ENCODE measurements at regions not wholly inside any gene's neighbourhood (a gene's known extent, or its start where the extent isn't known, plus 50 kb on each side); places are given as distances from the start of the nearest gene placed in this dataset.

DNA sequence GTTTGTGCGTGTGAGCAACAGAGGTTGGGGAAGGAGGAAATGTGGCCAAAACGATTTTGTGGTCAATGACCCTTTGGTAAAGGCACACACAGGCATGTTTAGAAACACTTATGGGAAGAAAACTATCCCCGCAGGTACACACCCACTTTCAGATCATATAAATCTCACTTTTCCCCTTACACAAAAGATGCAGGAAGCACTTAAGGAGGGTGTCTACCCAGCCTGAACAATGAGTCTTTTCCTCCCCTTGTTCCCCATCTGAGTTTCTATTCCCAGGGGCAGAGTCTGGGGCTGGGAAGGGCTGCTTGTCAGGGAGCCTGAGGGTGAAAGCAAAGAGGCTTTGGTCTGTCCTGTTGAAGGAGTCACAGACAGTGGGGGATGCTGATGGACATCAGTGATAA lies 193.2 kb upstream of the SALL4 start:
- ATAC-seq (no peak), DNase-seq (no peak)
- no peaks in the 10 kb centered on the region for H3K4me1 ChIP-seq
- H3K27me3 ChIP-seq = no peaks in the 10 kb centered on the region
- no peaks in the 10 kb centered on the region for H3K36me3 ChIP-seq (replicated peaks in 1 of 2; ENCODE audit: insufficient read depth in 1 of 2, low read depth in 2 of 2)
- 48 to 52% methylated on average over 3 of the region's 3 CpGs for WGBS, 2 donors
- H3K4me3 ChIP-seq = no peak overlapping the region
- intact Hi-C loops (cut with DNase I) = no loop called here
- no peak for TF ChIP-seq POLR2A (IDR thresholded peaks at IDR 0.05)
- H3K27ac ChIP-seq = no peak overlapping the region
- H3K9me3 ChIP-seq = no peaks in the 10 kb centered on the region

DNA sequence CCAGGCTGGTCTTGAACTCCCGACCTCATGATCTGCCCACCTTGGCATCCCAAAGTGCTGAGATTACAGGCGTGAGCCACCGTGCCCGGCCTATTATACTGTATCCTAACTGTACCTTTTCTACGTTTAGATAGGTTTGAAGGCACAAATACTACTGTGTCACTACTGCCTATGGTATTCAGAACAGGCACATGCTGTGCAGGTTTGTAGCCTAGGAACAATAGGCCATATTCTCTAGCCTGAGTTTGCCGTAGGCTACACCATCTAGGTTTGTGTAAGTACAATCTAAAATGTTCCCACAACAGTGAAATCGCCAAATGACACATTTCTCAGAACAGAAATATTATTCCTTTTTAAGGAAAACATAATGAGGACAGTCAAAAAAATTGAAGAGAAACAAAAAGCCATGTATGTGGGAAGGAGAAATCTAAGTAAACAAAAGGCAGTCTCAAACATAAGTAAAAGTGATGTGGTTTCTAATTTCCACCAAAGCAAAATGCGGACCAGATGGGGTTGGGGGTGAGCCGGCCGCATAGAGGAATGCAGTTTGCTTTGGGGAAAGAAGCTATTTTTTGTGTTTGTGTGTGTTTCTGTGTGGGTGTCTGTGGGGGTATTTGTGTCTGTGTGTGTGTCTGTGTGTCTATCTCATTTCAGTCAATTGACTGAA lies 192.6 kb upstream of the SALL4 start:
- TF ChIP-seq, protein P1, sequence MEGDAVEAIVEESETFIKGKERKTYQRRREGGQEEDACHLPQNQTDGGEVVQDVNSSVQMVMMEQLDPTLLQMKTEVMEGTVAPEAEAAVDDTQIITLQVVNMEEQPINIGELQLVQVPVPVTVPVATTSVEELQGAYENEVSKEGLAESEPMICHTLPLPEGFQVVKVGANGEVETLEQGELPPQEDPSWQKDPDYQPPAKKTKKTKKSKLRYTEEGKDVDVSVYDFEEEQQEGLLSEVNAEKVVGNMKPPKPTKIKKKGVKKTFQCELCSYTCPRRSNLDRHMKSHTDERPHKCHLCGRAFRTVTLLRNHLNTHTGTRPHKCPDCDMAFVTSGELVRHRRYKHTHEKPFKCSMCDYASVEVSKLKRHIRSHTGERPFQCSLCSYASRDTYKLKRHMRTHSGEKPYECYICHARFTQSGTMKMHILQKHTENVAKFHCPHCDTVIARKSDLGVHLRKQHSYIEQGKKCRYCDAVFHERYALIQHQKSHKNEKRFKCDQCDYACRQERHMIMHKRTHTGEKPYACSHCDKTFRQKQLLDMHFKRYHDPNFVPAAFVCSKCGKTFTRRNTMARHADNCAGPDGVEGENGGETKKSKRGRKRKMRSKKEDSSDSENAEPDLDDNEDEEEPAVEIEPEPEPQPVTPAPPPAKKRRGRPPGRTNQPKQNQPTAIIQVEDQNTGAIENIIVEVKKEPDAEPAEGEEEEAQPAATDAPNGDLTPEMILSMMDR (IDR thresholded peaks at IDR 0.05) = no peak
- no peak for TF ChIP-seq POLR2A (IDR thresholded peaks at IDR 0.05)
- Histone ChIP-seq H3K36me3 (replicated peaks in 1 of 2; ENCODE audit: insufficient read depth in 1 of 2, low read depth in 2 of 2) (no peaks in the 10 kb centered on the region), H3K4me3 (no peak overlapping the region), H3K9me3 (no peaks in the 10 kb centered on the region), H3K27ac (no peak overlapping the region), H3K4me1 (no peaks in the 10 kb centered on the region), H3K27me3 (no peaks in the 10 kb centered on the region)
- intact Hi-C loops (cut with DNase I) = no loop called here
- ATAC-seq (no peak), DNase-seq (no peak)
- WGBS, 2 donors = 84 to 90% methylated on average over 10 of the region's 10 CpGs

DNA sequence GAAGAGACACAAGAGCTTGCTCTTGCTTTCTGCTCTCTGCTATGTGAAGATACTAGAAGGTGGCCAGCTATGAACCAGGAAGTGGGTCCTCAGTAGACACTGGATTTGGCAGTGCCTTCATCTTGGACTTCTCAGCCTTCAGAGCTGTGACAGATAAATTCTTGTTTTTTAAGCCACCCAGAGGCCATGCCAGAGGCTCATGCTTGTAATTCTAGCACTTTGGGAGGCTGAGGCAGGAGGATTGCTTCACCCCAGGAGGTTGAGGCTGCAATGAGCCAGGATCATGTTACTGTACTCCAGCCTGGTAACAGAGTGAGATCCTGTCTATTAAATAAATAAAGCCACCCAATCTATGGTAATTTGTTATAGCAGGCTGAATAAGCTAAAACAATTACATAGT lies 185.5 kb upstream of the SALL4 start:
- TF ChIP-seq POLR2A (IDR thresholded peaks at IDR 0.05) = no peak
- TF ChIP-seq, protein P1 (IDR thresholded peaks at IDR 0.05) = no peak
- DNase-seq = no peak
- H3K4me1 ChIP-seq = peaks cover 5% of the 10 kb centered on the region

DNA sequence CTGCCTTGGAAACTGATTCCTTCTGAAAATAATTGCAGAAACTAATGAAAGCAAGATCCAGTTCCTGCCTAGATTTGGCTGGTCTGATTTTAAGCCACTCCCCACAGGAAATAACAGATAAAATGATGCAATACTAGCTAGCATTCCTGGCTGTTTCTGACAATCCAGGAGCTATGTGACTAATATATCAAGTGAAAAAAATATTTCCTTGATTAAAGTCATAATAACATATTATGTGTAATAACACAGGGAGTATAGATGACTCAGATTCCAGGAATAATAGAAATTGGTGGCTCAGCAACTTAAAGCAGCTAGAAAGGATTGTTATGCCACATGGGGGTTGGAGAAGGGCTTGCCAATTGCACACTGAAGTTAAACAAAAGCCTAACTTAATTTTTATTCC lies 182.7 kb upstream of the SALL4 start:
- H3K4me1 ChIP-seq = peaks cover 5% of the 10 kb centered on the region
- peak overlapping the region in 3 of 4 donors; percentile 37 to 76 (median 69) for H3K27ac ChIP-seq
- intact Hi-C loops (cut with DNase I) = no loop called here
- ATAC-seq (peak; percentile 85), DNase-seq (peak in 1 of 4 donors; percentile 25)
- no peak for TF ChIP-seq POLR2A (IDR thresholded peaks at IDR 0.05)
- TF ChIP-seq, protein P1 (IDR thresholded peaks at IDR 0.05) = no peak
- no peak overlapping the region for H3K4me3 ChIP-seq
- H3K27me3 ChIP-seq = no peaks in the 10 kb centered on the region
- H3K36me3 ChIP-seq (replicated peaks in 1 of 2; ENCODE audit: insufficient read depth in 1 of 2, low read depth in 2 of 2) = no peaks in the 10 kb centered on the region
- H3K9me3 ChIP-seq = no peaks in the 10 kb centered on the region

More for the DNA sequence above, 185.5 kb upstream of the SALL4 start:
- Histone ChIP-seq H3K27me3 (no peaks in the 10 kb centered on the region), H3K4me3 (no peak overlapping the region), H3K9me3 (no peaks in the 10 kb centered on the region), H3K36me3 (replicated peaks in 1 of 2; ENCODE audit: insufficient read depth in 1 of 2, low read depth in 2 of 2) (no peaks in the 10 kb centered on the region), H3K27ac (no peak overlapping the region)
- intact Hi-C loops (cut with DNase I) = no loop called here
- no peak for ATAC-seq

DNA sequence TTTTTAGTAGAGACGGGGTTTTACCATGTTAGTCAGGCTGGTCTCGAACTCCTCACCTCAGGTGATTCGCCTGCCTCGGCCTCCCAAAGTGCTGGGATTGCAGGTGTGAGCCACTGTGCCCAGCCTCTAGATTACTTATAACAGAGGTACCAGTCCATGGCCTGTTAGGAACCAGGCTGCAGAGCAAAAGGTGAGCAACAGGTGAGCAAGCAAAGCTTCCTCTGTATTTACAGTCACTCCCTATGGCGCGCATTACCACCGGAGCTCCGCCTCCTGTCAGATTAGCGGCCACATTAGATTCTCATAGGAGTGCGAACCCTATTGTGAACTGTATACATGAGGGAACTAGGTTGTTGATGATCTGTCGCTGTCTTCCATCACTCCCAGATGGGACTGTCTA lies 178.0 kb upstream of the SALL4 start:
- Histone ChIP-seq H3K9me3 (peaks cover 0 to 9% (median 0%) of the 10 kb centered on the region in 3 donors), H3K4me1 (peaks cover 1% of the 10 kb centered on the region), H3K27me3 (no peaks in the 10 kb centered on the region), H3K36me3 (replicated peaks in 1 of 2; ENCODE audit: insufficient read depth in 1 of 2, low read depth in 2 of 2) (no peaks in the 10 kb centered on the region), H3K27ac (no peak overlapping the region), H3K4me3 (no peak overlapping the region)
- 90 to 99% methylated on average over 8 to 11 of the region's 11 CpGs for WGBS, 2 donors
- DNase-seq (no peak), ATAC-seq (no peak)
- TF ChIP-seq POLR2A (IDR thresholded peaks at IDR 0.05) = no peak
- TF ChIP-seq, protein P1 (IDR thresholded peaks at IDR 0.05) = no peak
- intact Hi-C loops (cut with DNase I) = no loop called here

Data from body of pancreas (tissue), 4 donors.